GM18867 (cell line): ENCODE measurements at regions not wholly inside any gene's neighbourhood (a gene's known extent, or its start where the extent isn't known, plus 50 kb on each side); places are given as distances from the start of the nearest gene placed in this dataset.

Experiments used
- ATAC-seq: cut with Tn5 transposase; IDR thresholded peaks from one replicate; pipeline ENCODE4 v1.9.1; 2021; ENCODE audit warnings: mild to moderate bottlenecking, moderate library complexity; ENCODE audit not compliant: unreplicated experiment

DNA sequence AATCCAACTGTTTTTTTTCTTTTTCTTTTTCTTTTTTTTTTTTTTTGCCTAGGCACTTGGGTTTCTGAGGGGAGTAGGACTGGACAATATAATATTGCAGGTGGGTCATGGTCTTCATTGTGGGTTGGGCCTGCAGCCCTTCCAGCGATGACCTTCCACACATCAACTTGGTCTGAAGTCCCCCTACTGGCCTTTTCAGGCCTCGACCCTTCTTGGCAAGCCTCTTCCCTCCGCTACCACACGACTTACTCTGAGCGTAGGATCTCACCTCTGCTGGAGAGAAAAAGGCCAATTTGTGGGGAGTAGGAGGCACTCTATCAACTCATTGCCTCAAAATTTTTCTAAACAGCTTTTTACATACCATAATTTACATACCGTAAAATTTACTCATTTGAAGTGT is 51.1 kb upstream of the GRIK3 start:
- ATAC-seq, result no peak

DNA sequence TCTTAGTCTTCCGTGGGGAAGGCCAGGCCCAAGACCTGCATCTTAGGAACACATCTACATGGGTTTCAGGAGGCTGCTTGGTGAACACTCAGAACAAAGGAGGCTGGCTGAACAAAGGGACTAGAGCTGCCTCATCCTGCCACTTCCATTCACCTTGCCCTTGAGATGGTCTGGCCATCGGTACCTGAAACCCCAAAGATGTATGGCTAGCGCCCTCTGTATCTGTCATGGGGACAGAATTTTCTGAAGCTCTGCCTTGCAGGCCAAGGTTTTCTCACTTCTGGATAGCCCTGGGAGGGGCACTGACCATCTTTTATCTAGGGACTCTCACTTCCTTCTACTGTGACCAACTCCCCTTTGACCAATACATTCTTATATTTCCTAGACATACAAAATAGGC is 55.4 kb upstream of the GRIK3 start:
- ATAC-seq, result no peak

DNA sequence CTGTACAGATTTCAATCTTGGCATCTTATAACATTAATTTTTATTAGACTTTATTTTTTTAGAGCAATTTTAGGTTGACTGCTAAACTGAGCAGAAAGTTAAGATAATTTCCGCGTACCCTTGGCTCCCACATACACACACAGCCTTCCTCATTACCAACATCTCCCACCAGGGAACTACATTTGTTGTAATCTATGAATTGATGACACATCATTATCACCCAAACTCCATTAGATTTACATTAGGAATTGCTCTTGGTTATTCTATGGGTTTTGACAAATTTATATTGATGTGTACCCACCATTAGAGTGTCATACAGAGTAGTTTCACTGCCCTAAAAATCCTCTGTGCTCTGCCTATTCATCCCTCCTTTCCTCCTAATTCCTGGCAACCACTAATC is 56.4 kb upstream of the GRIK3 start:
- no peak for ATAC-seq

DNA sequence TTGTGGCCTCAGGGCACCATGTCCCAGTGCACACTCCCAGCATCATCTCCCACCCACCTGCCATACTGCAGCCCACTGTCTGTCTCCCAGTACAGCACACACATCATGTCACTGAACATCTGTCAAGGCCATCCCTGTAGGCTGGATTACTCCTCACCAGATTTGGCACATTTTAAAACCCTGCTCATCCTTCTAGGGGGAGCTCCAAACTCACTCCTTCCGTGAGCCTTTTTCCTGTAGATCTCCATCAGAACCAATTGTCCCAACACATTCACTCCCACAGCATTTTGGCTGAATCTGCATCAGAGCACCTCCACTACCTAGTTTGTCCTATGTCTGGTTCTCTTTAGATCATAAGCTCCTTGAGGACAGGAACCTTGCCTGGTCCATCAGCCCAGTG is 58.6 kb upstream of the GRIK3 start:
- no peak for ATAC-seq

DNA sequence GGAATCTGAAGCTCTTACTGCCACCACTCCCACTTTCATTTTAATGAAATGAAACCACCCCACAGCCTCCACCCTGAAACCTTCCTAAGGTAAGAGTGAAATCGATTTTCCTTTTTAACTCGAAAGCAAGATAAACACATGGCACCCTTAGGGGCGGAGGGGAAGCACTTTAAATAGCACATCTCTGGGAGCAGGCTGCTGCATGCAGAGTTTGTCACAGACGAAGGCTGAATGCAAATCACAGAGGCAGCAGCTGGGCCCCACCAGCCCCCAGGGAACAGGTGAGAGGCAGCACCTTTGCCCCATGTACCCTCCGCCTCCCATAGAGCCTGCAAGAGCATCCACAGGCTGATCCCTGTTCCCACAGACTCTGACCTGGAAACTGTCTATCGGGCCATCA is 60.0 kb upstream of the GRIK3 start:
- no peak for ATAC-seq

DNA sequence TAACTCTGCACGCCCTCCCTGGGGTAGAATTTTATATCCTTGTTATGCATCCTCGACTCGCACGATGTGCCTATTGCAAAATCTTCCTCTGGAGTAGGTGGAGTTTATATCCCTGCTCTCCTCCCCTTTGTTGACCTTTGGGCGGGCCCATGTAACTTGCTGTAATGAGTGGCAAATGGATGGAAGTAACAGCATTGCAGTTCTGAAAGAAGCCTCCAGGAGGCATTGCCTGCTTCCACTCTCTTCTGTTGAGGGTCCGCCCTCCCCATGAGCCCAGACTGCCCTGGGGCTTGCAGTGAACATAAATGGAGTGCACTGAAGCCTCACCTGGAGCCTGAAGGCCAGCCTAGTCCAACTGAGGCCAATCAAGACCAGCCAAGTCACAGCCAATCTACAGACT is 62.2 kb upstream of the GRIK3 start:
- no peak for ATAC-seq

DNA sequence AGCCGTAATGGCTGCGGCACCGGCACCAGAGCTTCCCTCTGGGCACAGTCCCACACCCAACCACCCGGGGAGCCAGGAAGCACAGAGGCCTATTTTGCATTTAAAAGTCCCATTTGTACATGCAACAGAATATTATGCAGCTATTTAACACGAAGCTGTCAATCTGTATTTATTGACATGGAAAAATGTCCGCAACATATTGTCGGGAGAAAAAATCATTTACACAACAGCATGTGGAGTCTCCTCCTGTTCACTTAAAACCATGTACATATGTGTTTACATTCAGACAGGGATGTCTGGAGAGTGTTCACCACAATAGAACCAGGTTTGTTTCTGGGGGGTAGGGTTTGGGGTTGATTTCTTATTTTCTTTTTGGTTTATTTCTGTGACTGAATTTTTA is 63.4 kb upstream of the GRIK3 start:
- ATAC-seq, result no peak

DNA sequence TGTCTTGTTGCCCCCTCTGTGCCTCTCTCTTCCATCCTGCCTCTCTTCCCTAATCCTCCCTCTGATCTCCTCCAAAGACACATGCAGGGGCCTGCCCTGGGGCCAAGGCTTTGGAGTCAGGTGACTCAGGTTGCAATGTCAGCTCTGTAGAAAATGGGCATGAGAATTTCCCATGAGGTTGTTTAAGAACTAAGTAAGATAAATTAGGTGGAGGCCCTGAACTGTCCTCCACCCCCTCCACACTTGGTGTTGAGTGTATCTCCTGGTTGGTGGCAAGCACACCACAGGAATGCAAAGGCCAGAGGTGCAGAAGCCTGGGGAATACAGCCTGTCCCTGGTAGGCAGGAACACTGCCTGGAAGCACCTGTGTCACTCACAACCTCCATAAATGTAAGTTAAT is 63.9 kb upstream of the GRIK3 start:
- ATAC-seq, result no peak

DNA sequence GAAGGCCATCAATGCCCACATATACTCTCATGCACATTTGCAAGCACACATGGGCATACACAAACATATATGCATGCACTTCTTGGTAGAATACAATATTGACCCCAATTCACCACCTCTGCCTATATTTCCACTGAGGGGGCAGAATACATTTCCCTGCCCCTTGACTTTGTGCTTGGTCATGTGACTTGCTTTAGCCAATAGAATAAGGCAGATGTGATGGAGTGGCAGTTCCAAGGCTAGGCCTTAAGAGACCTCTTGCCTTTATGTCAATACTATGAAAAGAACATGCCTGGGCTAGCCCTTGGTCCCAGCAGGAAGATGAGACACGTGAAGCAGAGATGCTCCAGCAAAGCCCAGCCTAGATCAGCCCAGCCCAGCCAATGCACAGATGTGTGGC is 66.0 kb upstream of the GRIK3 start:
- no peak for ATAC-seq

DNA sequence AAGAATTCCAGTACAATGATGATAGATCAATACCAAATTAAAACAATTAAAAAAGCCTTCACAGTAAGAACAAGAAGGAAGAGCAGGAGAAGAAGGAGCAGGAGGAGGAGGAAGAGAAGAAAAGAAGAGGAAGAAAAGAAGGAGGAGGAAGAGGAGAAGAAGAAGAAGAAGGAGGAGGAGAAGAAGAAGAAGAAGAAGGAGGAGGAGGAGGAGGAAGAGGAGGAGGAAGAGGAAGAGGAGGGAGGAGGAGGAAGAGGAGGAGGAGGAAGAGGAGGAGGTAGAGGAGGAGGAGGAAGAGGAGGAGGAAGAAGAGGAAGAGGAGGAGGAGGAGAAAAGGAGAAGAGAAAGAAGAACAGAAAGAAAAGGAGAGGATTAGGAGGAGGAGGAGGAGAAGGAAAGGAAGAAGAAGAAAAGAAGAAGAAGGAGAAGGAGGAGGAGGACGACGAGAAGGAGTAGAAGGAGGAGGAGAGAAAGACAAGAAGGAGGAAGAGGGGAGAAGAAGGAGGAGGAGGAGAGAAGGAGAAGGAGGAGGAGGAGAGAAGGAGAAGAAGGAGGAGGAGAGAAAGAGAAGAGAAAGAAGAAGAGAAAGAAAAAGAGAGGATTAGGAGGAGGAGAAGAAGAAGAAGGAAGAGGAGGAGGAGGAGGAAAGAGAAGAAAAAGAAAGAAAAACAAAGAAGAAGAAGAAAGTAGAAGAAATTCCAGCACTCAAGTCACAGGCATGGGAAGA is 68.5 kb upstream of the GRIK3 start:
- ATAC-seq, result no peak

DNA sequence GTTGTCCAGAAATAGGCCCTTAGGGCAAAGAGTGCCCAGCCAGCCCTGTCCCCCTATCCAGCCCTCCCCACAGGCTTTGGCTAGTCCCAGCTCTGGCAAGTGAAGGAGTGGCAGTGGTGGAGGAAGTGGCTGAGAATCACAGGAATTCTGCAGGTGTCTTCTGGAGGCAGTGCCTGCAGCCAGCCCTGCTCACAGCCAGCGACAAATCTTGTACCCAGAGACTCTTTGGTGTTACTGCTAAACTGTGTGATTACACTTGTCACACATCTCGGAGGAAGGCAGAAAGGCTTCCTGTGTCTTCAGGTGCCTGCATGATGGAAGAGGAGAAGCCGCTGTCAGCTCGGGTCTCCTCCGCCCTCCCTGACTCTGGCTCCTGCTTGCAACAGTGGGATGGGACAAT is 71.6 kb upstream of the GRIK3 start:
- no peak for ATAC-seq

DNA sequence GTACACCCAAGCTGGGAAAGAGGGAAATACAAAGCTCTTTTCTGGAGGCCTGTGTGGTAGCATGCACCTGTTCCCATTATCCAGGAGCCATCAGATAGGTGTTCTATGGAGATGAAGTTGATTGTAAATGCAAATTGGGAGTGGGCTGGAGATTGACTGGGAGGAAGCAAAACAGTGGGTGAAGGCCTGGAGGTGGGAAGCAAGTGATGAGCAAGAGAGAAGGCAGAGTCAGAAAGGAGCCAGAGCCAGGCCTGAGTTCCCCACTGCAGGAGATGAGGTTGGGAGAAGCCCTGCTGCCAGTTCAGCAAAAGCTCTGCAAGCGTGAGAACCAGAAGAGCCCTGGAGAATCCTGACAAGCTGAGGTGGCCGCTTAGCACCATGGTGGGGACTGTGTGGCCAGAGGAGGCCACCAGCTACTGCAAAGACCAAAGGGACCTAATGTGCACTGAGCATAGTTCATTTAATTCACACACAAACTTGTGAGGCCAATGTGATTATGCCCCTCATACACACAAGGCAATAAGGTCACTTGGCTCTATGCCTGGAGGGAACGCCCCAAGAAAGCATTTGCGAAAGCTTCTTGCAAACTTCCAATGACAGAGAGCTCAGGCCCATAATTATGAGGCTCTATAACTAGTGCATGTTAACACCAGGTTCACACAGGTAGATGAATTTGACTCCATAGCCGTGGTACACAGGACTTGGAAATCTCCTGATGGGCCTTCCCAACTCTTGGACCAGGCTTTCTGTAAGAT is 73.0 kb upstream of the GRIK3 start:
- ATAC-seq, result no peak

DNA sequence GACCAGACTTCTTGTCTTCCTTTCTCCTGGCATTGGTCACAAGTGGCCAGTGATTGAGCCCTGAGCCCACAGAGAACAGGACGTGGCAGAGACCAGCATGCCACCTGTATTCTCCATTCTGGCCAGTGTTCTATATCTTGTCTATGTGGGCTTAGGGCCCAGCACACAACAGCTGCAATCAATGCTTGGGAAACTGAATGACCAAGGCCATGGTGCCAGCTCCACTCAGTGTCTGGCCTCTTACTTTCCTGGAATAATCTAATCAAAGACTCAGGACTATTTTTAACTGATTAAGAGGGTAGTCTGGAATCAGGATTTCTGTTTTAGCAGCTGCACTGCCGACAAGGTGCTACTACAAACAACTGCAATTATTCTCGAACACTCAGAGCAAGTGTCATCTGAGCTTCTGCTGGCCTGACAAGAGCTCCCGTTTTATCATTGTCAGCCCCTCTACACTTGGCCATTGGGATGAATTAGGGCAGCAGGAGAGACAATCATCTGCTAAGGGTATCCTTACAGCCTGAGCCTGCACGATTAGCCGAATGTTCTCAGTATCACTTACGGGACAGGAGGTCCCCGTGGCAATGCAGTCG is 74.4 kb upstream of the GRIK3 start:
- no peak for ATAC-seq

DNA sequence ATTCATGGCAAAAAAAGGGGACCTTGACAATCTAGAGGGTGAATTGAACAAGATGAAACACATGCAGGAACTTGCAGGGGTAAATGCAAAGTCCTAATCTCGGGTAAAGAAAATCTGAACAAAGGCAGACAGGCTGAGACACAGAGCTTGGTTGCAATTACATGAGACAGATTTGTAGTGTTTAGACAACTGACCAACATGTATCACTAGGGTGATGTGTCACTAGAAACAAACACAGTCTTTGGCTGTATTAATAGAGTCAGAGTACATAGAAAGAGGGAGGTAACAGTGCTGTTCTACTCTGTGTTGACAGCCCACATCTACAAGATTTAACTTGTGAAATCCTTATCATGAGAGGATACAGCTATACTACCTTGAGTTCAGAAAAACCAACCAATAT is 78.1 kb upstream of the GRIK3 start:
- no peak for ATAC-seq

DNA sequence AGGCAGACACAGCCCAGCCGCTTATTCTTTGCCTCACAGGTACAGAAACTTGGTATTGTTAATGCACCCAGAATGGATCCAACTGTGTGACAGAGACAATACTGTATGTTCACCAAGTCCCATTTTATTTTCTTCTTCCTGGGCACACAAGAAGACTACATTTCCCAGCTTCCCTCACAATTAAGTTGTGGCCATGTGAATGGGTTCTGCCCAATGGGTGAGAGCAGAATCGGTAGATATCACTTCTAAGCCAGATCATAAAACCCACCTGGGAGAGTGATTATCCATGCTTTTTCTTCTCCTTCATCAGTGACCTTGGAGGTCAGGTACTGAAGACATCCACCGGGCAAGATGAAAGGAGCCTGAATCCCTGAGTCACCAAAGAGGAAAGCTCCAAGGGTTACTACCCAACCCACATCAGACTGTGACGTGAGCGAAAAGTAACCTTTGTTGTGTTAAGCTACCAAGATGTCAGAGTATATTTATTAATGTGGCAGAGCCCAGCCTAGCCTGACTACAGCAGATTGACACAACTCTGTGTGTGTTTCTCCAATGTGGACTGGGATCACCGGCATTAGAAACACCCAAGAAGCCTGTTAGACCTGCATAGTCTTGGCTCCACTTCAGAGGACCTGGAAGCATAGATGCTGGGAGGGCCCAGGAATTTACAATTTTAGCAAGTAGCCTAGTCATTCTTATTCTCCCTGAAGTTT is 79.1 kb upstream of the GRIK3 start:
- no peak for ATAC-seq

DNA sequence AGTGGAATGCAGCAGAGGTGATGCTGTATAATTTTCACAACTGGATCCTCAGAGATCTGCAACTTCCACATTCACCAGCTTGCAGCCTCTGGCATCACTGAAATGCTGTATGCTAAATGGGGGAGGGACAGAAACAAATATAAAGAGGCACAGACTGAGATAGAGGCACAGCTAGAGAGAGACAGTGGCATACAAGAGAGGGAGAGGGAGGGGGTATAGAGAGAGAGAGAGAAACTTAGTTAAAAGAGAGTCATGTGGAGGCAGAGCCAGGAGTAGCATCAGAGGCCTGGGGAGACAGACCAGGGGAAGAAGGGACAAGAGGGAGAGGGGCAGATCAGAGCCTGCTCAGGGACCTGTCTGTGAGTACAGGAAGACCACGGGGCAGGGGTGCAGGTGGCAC is 84.5 kb upstream of the GRIK3 start:
- no peak for ATAC-seq

DNA sequence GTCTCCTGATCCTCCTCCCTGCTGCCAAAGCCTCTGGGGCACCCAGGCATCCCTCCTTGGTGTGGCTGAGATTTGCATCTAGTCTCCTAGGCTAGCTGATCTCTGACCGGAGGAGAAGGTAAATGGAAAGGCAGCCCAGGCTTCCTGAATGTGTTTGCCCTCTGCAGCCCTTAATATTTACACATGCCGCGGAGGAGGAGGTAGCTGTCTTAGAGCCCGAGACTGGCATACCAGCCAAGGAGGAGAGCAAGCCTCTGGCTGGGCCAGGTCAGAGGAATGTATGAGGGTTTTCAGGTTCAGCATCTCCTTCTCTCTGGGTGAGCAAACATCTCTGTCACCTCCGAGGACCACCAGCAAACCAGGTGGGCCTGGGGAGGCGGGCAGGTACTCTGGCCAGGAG is 86.0 kb upstream of the GRIK3 start:
- ATAC-seq, result no peak

DNA sequence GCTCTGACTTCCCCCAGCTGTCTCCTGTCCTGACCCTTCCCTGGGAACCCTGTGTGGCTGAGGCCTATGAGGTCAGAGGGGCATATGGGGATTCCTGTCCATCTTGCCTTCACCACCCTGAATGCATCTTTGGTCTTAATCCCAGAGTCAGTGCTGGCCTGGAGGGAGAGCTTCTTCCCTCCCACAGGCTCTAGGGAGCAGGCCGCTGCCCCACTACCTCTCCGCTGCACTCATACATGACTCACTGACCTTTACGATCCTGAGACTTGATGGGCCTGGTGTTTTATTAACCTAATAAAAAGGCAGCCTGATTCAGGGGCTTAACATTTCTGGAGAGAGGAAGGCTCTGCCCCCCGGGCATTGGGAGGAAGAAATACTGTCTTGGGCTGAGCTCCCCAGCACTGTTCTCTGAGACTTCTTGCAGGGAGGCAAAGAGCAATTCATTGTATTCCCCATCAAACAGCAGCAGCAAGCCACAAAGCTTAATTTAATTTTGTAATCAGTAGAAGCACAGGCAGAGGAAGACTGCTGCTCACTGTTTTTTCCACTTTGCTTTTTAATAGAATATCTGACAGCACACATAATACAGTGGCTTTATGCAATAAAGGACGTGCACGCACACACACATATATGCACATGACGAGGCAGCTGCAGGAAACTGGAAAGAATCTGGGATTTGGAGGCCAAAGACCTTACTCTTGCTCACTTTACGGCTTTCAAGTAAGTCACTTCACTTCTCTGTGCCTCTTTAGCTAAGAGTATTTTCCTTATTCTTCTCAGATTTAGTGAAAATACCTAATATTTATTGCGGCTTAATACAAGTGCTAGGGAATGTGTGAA is 89.2 kb upstream of the GRIK3 start:
- ATAC-seq, result no peak

DNA sequence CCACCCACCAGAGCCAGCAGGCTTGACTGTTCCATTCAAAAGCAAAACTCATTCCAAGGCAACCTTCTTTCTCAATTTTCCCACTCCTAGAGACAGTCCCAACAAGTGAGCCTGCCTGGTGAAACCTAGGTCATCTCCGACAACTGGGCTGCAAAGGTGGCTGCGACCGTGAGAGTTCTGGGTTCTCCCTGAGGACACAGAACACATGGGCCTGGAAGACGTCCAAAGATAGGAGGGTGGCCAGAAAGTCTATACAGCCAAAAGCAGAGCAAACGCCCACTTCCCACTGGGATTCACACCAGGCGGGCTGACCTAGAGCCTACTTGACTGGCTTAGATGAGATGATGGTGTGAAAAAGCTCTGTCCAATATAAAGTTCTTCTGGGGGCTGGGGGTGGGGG is 90.2 kb upstream of the GRIK3 start:
- ATAC-seq, result no peak

DNA sequence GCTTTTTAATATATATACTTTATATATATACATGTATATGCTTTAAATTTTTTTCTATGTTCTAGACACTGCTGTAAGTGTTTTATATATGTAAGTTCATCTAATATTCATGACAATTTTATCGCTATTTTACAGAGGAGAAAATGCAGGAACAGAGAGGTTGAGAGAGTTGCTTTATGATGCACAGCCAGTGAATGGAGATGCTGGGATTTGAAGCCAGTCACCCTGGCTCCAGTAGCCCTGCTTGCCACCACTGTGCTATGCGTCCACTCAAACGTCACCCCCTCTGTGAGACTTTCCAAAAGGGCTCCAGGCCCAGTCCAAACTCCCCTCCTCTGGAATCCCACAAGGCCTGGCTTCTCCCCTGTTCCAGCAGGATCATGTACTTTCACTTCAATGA is 91.0 kb upstream of the GRIK3 start:
- ATAC-seq, result no peak

DNA sequence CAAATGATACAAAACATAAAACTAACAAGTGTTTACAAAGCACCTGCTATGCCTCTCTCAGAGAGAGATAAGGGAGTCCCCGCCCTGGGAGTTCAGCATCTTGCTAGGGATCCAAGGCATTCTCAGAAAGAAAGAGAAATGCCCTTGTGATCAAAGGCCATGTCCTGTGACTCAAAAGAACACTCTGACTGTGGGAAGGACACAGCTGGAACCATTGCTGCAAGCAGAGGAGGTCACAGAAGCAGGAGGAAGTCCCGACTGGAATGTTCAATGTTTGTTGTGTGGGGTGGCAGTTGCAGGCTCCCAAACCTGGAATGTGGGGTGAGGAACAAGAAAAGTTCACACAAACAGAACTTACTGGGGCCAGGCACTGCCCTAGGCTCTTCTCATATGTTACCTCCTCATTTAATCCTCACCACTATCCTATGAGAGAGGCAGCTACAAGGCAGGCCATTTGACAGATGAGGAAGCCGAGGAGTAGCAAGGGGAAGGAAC is 93.0 kb upstream of the GRIK3 start:
- no peak for ATAC-seq
